K562 (cell line): ENCODE measurements at regions not wholly inside any gene's neighbourhood (a gene's known extent, or its start where the extent isn't known, plus 50 kb on each side); places are given as distances from the start of the nearest gene placed in this dataset.

Experiments used
- ATAC-seq: fragments of 200-7000 bp; cut with Tn5 transposase; 3 replicates; pipeline ENCODE4 v1.9.1; 2020; ENCODE audit warnings: moderate library complexity
- BruUV-seq: library from RNA; stranded (reverse); fragments of 400-500 nt; replicated peaks from 2 replicates; lab custom pipeline; 2021; lab: Mats Ljungman, UMichigan
- CTCF ChIA-PET: fragments of 300-600 bp; formaldehyde crosslinking; extraction: SDS; loops from one replicate; lab custom pipeline; 2021; ENCODE audit warnings: low intra/inter-chr PET ratio; lab: Yijun Ruan, JAX
- POLR2A ChIA-PET: fragments of 300-600, 350-650 bp; sonication (Branson Sonifier 250); formaldehyde crosslinking; extraction: SDS; loops from one replicate; lab custom pipeline; 2021; ENCODE audit warnings: antibody characterized with exemption, inconsistent platforms; lab: Yijun Ruan, JAX
- DNase-seq, 4 experiments: peaks; one replicate each; pipeline versions ENCODE4 v3.0.0 to v3.0.0-alpha.2; 2011 to 2018; ENCODE audit warnings: low spot score in 3 of 4, mixed read lengths in 3 of 4; ENCODE audit errors: extremely low read depth in 1 of 4
- FAIRE-seq: peaks from 2 replicates; lab custom pipeline; 2011; peaks lifted over from hg19 to GRCh38; lab: Jason Lieb, UNC
- H2AFZ ChIP-seq: 2 replicates; pipeline ENCODE4 v1.6.0; 2011; ENCODE audit warnings: low read depth, low read length, control low read depth, inconsistent platforms
- H3K27ac ChIP-seq: fragments of 200-600 bp; 3 replicates; pipeline ENCODE4 v1.8.0; 2011; ENCODE audit warnings: low read depth, mild to moderate bottlenecking, control low read depth, inconsistent platforms, low read length, moderate library complexity, mixed read lengths; ENCODE audit errors: extremely low read depth
- H3K27me3 ChIP-seq, 2 experiments: fragments of 300-600 bp in 1 of 2; 2 replicates in 1 of 2; 3 replicates in 1 of 2; pipeline versions ENCODE4 v1.6.0 to v1.8.0; 2011; ENCODE audit warnings: inconsistent platforms in 2 of 2, low read length in 2 of 2, mild to moderate bottlenecking in 1 of 2, mixed read lengths in 1 of 2, moderate library complexity in 1 of 2; ENCODE audit not compliant: control insufficient read depth in 2 of 2, insufficient read depth in 2 of 2
- H3K36me3 ChIP-seq: fragments of 300-600 bp; 3 replicates; pipeline ENCODE4 v1.8.0; 2011; ENCODE audit warnings: mild to moderate bottlenecking, low read length, inconsistent platforms; ENCODE audit not compliant: control insufficient read depth, insufficient read depth
- H3K4me1 ChIP-seq, 2 experiments: fragments of 200-600 bp in 1 of 2; replicated peaks in 1 of 2; 2 replicates in 1 of 2; 3 replicates in 1 of 2; pipeline versions ENCODE4 v1.5.1 to v1.8.0; 2011; ENCODE audit warnings: inconsistent platforms in 2 of 2, low read length in 2 of 2, mild to moderate bottlenecking in 1 of 2, mixed read lengths in 1 of 2, moderate library complexity in 1 of 2; ENCODE audit not compliant: control insufficient read depth in 2 of 2, insufficient read depth in 2 of 2
- H3K4me2 ChIP-seq: 2 replicates; pipeline ENCODE4 v1.6.1; 2011; ENCODE audit warnings: low read length, control low read depth, inconsistent platforms, mixed read lengths; ENCODE audit not compliant: insufficient read depth
- H3K4me3 ChIP-seq: fragments of 200-600 bp; sonication (generic), shearing (Covaris generic); 2 replicates; pipeline ENCODE4 v1.5.1; 2016; ENCODE audit warnings: control low read depth, inconsistent platforms
- H3K79me2 ChIP-seq: fragments of 200-600 bp; 3 replicates; pipeline ENCODE4 v1.8.0; 2011; ENCODE audit warnings: low read length, inconsistent platforms; ENCODE audit not compliant: control insufficient read depth, insufficient read depth
- H3K9ac ChIP-seq, 2 experiments: 2 replicates each; pipeline versions ENCODE4 v1.6.0 to v1.6.1; 2011; ENCODE audit warnings: low read depth in 2 of 2, low read length in 2 of 2, control low read depth in 1 of 2, inconsistent platforms in 1 of 2, mild to moderate bottlenecking in 1 of 2, mixed read lengths in 1 of 2; ENCODE audit not compliant: insufficient read depth in 1 of 2
- H3K9me1 ChIP-seq: one replicate; pipeline ENCODE4 v1.6.0; 2011; ENCODE audit warnings: inconsistent platforms, mild to moderate bottlenecking, low read length, moderate library complexity; ENCODE audit not compliant: control insufficient read depth, insufficient read depth
- H3K9me3 ChIP-seq: replicated peaks from 2 replicates; pipeline ENCODE4 v1.5.1; 2011; ENCODE audit warnings: low read depth, low read length, inconsistent platforms; ENCODE audit not compliant: control insufficient read depth, insufficient read depth
- H4K20me1 ChIP-seq: replicated peaks from 2 replicates; pipeline ENCODE4 v1.6.1; 2011; ENCODE audit warnings: low read length, inconsistent platforms, mixed read lengths; ENCODE audit not compliant: control insufficient read depth, insufficient read depth
- CEBPB ChIP-seq: fragments of 450-650 bp; IDR thresholded peaks from 2 replicates; pipeline ENCODE4 v1.6.1; 2016; ENCODE audit warnings: missing genetic modification characterization, missing compliant biosample characterization
- CREB3 ChIP-seq: fragments of 450-650 bp; conservative IDR thresholded peaks from 2 replicates; pipeline ENCODE4 v1.6.1; 2016; ENCODE audit warnings: missing genetic modification characterization, low read depth, mild to moderate bottlenecking, missing compliant biosample characterization, moderate library complexity
- E2F8 ChIP-seq: fragments of 450-650 bp; IDR thresholded peaks from 2 replicates; pipeline ENCODE4 v1.7.1; 2018; ENCODE audit warnings: mild to moderate bottlenecking, low read depth; ENCODE audit not compliant: partially characterized antibody
- ESRRB ChIP-seq: fragments of 250-450 bp; sonication (Bioruptor Pico); IDR thresholded peaks from 2 replicates; pipeline ENCODE4 v1.5.0; 2020; ENCODE audit warnings: mild to moderate bottlenecking, moderate library complexity, borderline replicate concordance
- FOXP1 ChIP-seq: sonication (generic); formaldehyde crosslinking; IDR thresholded peaks from 2 replicates; pipeline ENCODE4 v1.8.0; 2022; ENCODE audit warnings: mild to moderate bottlenecking, missing genetic modification reagents
- HDAC6 ChIP-seq: IDR thresholded peaks from 2 replicates; pipeline ENCODE4 v1.6.1; 2012; ENCODE audit warnings: low read depth, mild to moderate bottlenecking, control low read depth, inconsistent platforms, low read length, moderate library complexity
- HNRNPUL1 ChIP-seq: fragments of 200-400 bp; formaldehyde crosslinking; IDR thresholded peaks from 2 replicates; pipeline ENCODE4 v1.6.1; 2017; ENCODE audit warnings: low read length
- MEIS2 ChIP-seq: fragments of 450-650 bp; IDR thresholded peaks from 2 replicates; pipeline ENCODE4 v1.6.1; 2014; ENCODE audit warnings: mild to moderate bottlenecking; ENCODE audit not compliant: partially characterized antibody
- MYBL2 ChIP-seq, 2 experiments: fragments of 450-650 bp in 1 of 2; sonication (generic) in 1 of 2; formaldehyde crosslinking in 1 of 2; IDR thresholded peaks; 2 replicates each; pipeline versions ENCODE4 v1.6.1 to v1.8.1; 2017 to 2022; ENCODE audit warnings: borderline replicate concordance in 1 of 2, inconsistent platforms in 1 of 2, low read depth in 1 of 2, mild to moderate bottlenecking in 1 of 2, missing genetic modification reagents in 1 of 2, moderate library complexity in 1 of 2
- NCOA4 ChIP-seq: fragments of 450-650 bp; IDR thresholded peaks from 2 replicates; pipeline ENCODE4 v1.6.1; 2018; ENCODE audit warnings: mild to moderate bottlenecking; ENCODE audit not compliant: partially characterized antibody
- YBX1 ChIP-seq: fragments of 450-650 bp; IDR thresholded peaks from 2 replicates; pipeline ENCODE4 v1.7.1; 2016; ENCODE audit warnings: mild to moderate bottlenecking
- ZNF311 ChIP-seq: fragments of 250-450 bp; sonication (Bioruptor Pico); IDR thresholded peaks from 2 replicates; pipeline ENCODE4 v1.4.0; 2020; ENCODE audit warnings: mild to moderate bottlenecking, moderate library complexity
- ZNF436 ChIP-seq: fragments of 250-450, 450-650 bp; sonication (Bioruptor Pico); formaldehyde crosslinking; IDR thresholded peaks from 2 replicates; pipeline ENCODE4 v1.7.0; 2020; ENCODE audit warnings: mild to moderate bottlenecking
- ZNF444 ChIP-seq: fragments of 250-450 bp; sonication (Bioruptor Pico); IDR thresholded peaks from 2 replicates; pipeline ENCODE4 v1.4.0; 2020; ENCODE audit warnings: mild to moderate bottlenecking, moderate library complexity
- ZNF584 ChIP-seq: fragments of 200-800 bp; sonication (Bioruptor generic); IDR thresholded peaks from 2 replicates; pipeline ENCODE4 v1.6.1; 2016; ENCODE audit warnings: low read depth, mild to moderate bottlenecking, missing genetic modification characterization, missing compliant biosample characterization
- WGBS: fragments of 100-300 bp; shearing (Covaris generic); methylation state at CpG from one replicate; pipeline ENCODE4 v1.1.6; 2016; ENCODE audit warnings: low coverage, mixed read lengths; ENCODE audit not compliant: insufficient coverage; ENCODE audit errors: missing lambda C conversion rate; 5-methylcytosine and 5-hydroxymethylcytosine counted together
- in situ Hi-C: fragments of 300-500 bp; cut with MboI; formaldehyde crosslinking; loops from 4 replicates; pipeline ENCODE4 v1.15.0; 2018; ENCODE audit warnings: inconsistent platforms, mixed read lengths
- intact Hi-C: fragments of 100-400 bp; cut with micrococcal nuclease; formaldehyde crosslinking; loops from 2 replicates; pipeline ENCODE4 v1.14.2; 2022

- H2AFZ ChIP-seq = no peak overlapping the region
- CTCF ChIA-PET = no interaction called here
- H3K36me3 ChIP-seq = no peaks in the 10 kb centered on the region
- H3K27me3 ChIP-seq = no peaks in the 10 kb centered on the region
- H3K4me2 ChIP-seq = no peak overlapping the region
- intact Hi-C loops = no loop called here
- H3K27ac ChIP-seq = no peak overlapping the region
- POLR2A ChIA-PET = interaction anchor here (0.6 kb wide), 1 partner anchor 78 kb away, joined by 3 read pairs; no protein-coding TSS in a partner anchor
- no TSS peak for BruUV-seq
- H3K79me2 ChIP-seq = no peaks in the 10 kb centered on the region
- DNase-seq (no peak), ATAC-seq (no peak), FAIRE-seq (no peak)
- H3K9ac ChIP-seq = no peak overlapping the region
- 34% methylated on average over 4 of the region's 4 CpGs for WGBS
- H4K20me1 ChIP-seq = no peaks in the 10 kb centered on the region
- H3K9me1 ChIP-seq = no peaks in the 10 kb centered on the region
- in situ Hi-C loops = no loop called here
- no peak overlapping the region for H3K4me3 ChIP-seq
- no peaks in the 10 kb centered on the region for H3K4me1 ChIP-seq
- H3K9me3 ChIP-seq = no peaks in the 10 kb centered on the region
- TF ChIP-seq CEBPB (no peak), ZNF311 (CRISPR knock-in tag) (no peak), CREB3 (no peak), HNRNPUL1 (no peak), ZNF436 (CRISPR knock-in tag) (no peak), E2F8 (no peak), HDAC6 (no peak), ZNF444 (CRISPR knock-in tag) (no peak), NCOA4 (no peak), ZNF584 (CRISPR knock-in tag) (no peak), FOXP1 (CRISPR knock-in tag) (no peak), MYBL2 (IDR thresholded peaks at IDR 0.05; ENCODE audit: low read depth) (no peak), MYBL2 (CRISPR knock-in tag; IDR thresholded peaks at IDR 0.05; ENCODE audit: borderline replicate concordance) (no peak), YBX1 (no peak), MEIS2 (no peak), ESRRB (CRISPR knock-in tag) (no peak)
These were observed 85.4 kb upstream of the RTL1 start for GRCh38 chr14:100988956-100989355.
